Vagina (tissue), 2 donors: ENCODE measurements at regions not wholly inside any gene's neighbourhood (a gene's known extent, or its start where the extent isn't known, plus 50 kb on each side); places are given as distances from the start of the nearest gene placed in this dataset.

ENCODE experiments used
- DNase-seq, 2 donors: peaks; one replicate each; pipeline ENCODE4 v3.0.0-alpha.2; 2017; ENCODE audit errors: extremely low spot score in 2 of 2
- H3K27ac ChIP-seq: fragments of 200-600 bp; sonication (generic); one replicate; pipeline ENCODE4 v1.5.1; 2019
- H3K27me3 ChIP-seq: fragments of 200-600 bp; sonication (generic); one replicate; pipeline ENCODE4 v1.5.1; 2019
- H3K36me3 ChIP-seq, 2 donors: fragments of 200-600 bp; sonication (generic); one replicate each; pipeline ENCODE4 v1.5.1; 2017 to 2019
- H3K4me1 ChIP-seq: fragments of 200-600 bp; sonication (generic); one replicate; pipeline ENCODE4 v1.5.1; 2019
- H3K4me3 ChIP-seq, 2 donors: fragments of 200-600 bp; sonication (generic); 1 replicate in 1 of 2; 2 replicates in 1 of 2; pipeline ENCODE4 v1.5.1; 2016 to 2019
- H3K9me3 ChIP-seq: fragments of 200-600 bp; sonication (generic); one replicate; pipeline ENCODE4 v1.5.1; 2019
- POLR2A ChIP-seq, 2 donors: fragments of 450-650 bp; IDR thresholded peaks; one replicate each; pipeline ENCODE4 v1.6.1; 2017; ENCODE audit warnings: antibody characterized with exemption in 2 of 2, mild to moderate bottlenecking in 2 of 2, moderate library complexity in 2 of 2
- POLR2AphosphoS5 ChIP-seq, 2 donors: sonication (generic); formaldehyde crosslinking; IDR thresholded peaks; one replicate each; pipeline ENCODE4 v1.9.0; 2017; ENCODE audit warnings: antibody characterized with exemption in 2 of 2, mild to moderate bottlenecking in 2 of 2, low read depth in 1 of 2; ENCODE audit not compliant: insufficient read depth in 1 of 2
- intact Hi-C: fragments of 100-400 bp; cut with DNase I; formaldehyde crosslinking; loops from one replicate; pipeline ENCODE4 v1.15.1; 2023
- TF ChIP-seq, protein P1 (sequence below), 3 experiments: fragments of 450-650 bp in 2 of 3; fragments of 200-600 bp in 1 of 3; sonication (generic) in 1 of 3; IDR thresholded peaks; one replicate each; pipeline ENCODE4 v1.5.1; 2017 to 2019; ENCODE audit warnings: antibody characterized with exemption in 3 of 3, mild to moderate bottlenecking in 2 of 3, moderate library complexity in 2 of 3

- DNase-seq: no peak
- Histone ChIP-seq H3K27ac (no peak overlapping the region), H3K4me3 (no peak overlapping the region), H3K36me3 (no peaks in the 10 kb centered on the region), H3K9me3 (no peaks in the 10 kb centered on the region), H3K27me3 (no peaks in the 10 kb centered on the region), H3K4me1 (no peaks in the 10 kb centered on the region)
- TF ChIP-seq, protein P1, sequence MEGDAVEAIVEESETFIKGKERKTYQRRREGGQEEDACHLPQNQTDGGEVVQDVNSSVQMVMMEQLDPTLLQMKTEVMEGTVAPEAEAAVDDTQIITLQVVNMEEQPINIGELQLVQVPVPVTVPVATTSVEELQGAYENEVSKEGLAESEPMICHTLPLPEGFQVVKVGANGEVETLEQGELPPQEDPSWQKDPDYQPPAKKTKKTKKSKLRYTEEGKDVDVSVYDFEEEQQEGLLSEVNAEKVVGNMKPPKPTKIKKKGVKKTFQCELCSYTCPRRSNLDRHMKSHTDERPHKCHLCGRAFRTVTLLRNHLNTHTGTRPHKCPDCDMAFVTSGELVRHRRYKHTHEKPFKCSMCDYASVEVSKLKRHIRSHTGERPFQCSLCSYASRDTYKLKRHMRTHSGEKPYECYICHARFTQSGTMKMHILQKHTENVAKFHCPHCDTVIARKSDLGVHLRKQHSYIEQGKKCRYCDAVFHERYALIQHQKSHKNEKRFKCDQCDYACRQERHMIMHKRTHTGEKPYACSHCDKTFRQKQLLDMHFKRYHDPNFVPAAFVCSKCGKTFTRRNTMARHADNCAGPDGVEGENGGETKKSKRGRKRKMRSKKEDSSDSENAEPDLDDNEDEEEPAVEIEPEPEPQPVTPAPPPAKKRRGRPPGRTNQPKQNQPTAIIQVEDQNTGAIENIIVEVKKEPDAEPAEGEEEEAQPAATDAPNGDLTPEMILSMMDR (IDR thresholded peaks at IDR 0.05): no peak
- TF ChIP-seq POLR2AphosphoS5 (IDR thresholded peaks at IDR 0.05; ENCODE audit: insufficient read depth in 1 of 2, low read depth in 1 of 2) (no peak), POLR2A (IDR thresholded peaks at IDR 0.05) (no peak)
- intact Hi-C loops: no loop called here
These were observed 1170.3 kb downstream of the OLFM4 start for GRCh38 chr13:54198911-54199310.

GRCh38 chr13:54206626-54207025 lies 1178.0 kb downstream of the OLFM4 start:
- Histone ChIP-seq H3K9me3 (no peaks in the 10 kb centered on the region), H3K4me3 (no peak overlapping the region), H3K36me3 (no peaks in the 10 kb centered on the region), H3K27ac (no peak overlapping the region), H3K4me1 (no peaks in the 10 kb centered on the region), H3K27me3 (no peaks in the 10 kb centered on the region)
- intact Hi-C loops: no loop called here
- no peak for DNase-seq
- TF ChIP-seq POLR2AphosphoS5 (IDR thresholded peaks at IDR 0.05; ENCODE audit: insufficient read depth in 1 of 2, low read depth in 1 of 2) (no peak), POLR2A (IDR thresholded peaks at IDR 0.05) (no peak)
- TF ChIP-seq, protein P1 (IDR thresholded peaks at IDR 0.05): no peak

DNA sequence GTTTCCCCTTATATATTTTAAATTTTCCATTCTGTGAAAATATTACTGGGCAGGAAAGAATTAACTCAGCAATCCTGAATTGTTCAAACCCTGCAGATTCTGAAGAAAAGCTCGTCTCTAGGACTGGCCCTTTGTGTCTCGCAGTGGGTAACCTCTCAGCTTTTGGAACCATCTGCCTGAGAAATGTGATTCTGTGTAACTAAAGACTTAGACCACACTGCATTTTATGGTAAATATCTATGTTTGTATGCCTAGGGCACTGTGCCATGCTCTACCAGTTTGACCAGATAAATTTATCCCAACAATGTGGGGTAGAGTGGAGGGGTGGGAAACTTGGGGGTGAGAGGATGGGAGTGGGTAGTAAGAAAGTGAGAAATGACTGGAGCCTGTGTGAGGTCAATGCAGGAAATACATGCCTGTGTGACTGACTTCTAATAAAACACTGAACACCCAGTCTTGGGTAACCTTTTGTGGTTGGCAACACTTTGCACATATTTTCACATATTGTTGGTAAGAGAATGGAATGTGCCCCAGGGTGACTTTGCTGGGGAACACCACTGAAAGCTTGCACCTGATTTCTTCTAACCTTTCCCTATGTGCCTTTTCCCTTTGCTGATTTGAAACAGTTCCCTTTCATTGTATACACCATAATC lies 1181.9 kb downstream of the OLFM4 start:
- Histone ChIP-seq H3K4me1 (no peaks in the 10 kb centered on the region), H3K27ac (no peak overlapping the region), H3K9me3 (no peaks in the 10 kb centered on the region), H3K27me3 (no peaks in the 10 kb centered on the region), H3K36me3 (no peaks in the 10 kb centered on the region), H3K4me3 (no peak overlapping the region)
- no peak for DNase-seq
- TF ChIP-seq POLR2A (IDR thresholded peaks at IDR 0.05) (no peak), POLR2AphosphoS5 (IDR thresholded peaks at IDR 0.05; ENCODE audit: insufficient read depth in 1 of 2, low read depth in 1 of 2) (no peak)
- TF ChIP-seq, protein P1 (IDR thresholded peaks at IDR 0.05): no peak
- intact Hi-C loops: no loop called here

DNA sequence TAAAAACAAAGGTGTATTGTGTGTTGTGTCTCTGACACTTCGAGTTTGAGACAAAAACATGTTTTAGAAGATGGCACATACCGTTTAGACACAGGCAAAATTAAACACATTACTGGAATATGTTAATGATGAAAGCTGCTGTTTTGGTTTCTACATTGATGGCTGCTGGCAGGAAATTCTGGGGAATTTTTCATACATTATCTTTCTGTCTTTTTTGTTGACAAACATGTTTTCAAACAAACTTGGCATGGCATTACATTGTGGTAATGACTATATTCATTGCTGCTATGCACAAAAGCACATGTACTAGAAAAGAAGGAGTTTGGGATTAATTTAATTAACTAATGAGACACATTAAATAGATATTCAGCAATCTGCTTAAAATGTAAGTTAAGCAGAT lies 1187.6 kb downstream of the OLFM4 start:
- Histone ChIP-seq H3K27me3 (no peaks in the 10 kb centered on the region), H3K4me3 (no peak overlapping the region), H3K36me3 (no peaks in the 10 kb centered on the region), H3K4me1 (no peaks in the 10 kb centered on the region), H3K9me3 (no peaks in the 10 kb centered on the region), H3K27ac (no peak overlapping the region)
- intact Hi-C loops: no loop called here
- no peak for DNase-seq
- TF ChIP-seq POLR2AphosphoS5 (IDR thresholded peaks at IDR 0.05; ENCODE audit: insufficient read depth in 1 of 2, low read depth in 1 of 2) (no peak), POLR2A (IDR thresholded peaks at IDR 0.05) (no peak)
- TF ChIP-seq, protein P1 (IDR thresholded peaks at IDR 0.05): no peak

DNA sequence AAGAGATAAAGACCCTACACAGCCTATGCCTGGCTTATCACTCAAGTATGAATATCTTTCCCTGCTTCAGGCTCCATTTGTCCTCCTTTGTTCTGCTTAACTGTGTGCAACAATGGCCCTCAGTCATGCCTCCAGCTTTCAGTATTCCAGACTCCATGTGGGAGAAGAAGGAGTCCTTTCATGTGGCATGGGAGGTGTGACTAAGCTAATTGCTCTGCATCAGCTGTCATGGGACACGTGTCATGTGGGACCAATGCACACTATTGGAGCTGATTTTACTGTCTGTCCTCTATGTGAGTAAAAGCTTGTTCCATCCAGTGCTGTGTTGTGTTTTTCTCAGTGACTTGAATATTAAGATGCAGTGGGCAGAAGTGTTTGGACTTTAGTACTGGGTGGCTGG lies 1198.3 kb downstream of the OLFM4 start:
- intact Hi-C loops: no loop called here
- Histone ChIP-seq H3K4me3 (no peak overlapping the region), H3K9me3 (no peaks in the 10 kb centered on the region), H3K27ac (no peak overlapping the region), H3K36me3 (no peaks in the 10 kb centered on the region), H3K4me1 (no peaks in the 10 kb centered on the region), H3K27me3 (no peaks in the 10 kb centered on the region)
- no peak for TF ChIP-seq POLR2AphosphoS5 (IDR thresholded peaks at IDR 0.05; ENCODE audit: insufficient read depth in 1 of 2, low read depth in 1 of 2)
- TF ChIP-seq POLR2A (IDR thresholded peaks at IDR 0.05): no peak
- TF ChIP-seq, protein P1 (IDR thresholded peaks at IDR 0.05): no peak
- DNase-seq: no peak
